ENCODE measurements at regions not wholly inside any gene's neighbourhood (a gene's known extent, or its start where the extent isn't known, plus 50 kb on each side); places are given as distances from the start of the nearest gene placed in this dataset.
A peak's percentile ranks its signal among the peaks of the same experiment; 100 is the strongest.

GRCh38 chr14:51307551-51307950, 67.5 kb downstream of the TMX1 start:
- Mint-ChIP-seq H3K27ac (no peak overlapping the region), H3K27me3 (peaks cover 10% of the 10 kb centered on the region), H3K4me3 (no peak overlapping the region), H3K4me1 (peaks cover 15% of the 10 kb centered on the region), H3K36me3 (ENCODE audit: low read depth) (no peaks in the 10 kb centered on the region), H3K9me3 (ENCODE audit: low read depth) (no peaks in the 10 kb centered on the region)
- intact Hi-C loops (cut with DNase I, micrococcal nuclease): no loop called here
- DNase-seq (no peak), ATAC-seq (no peak)
- ChIA-PET POLR2A (no interaction called here), CTCF (interaction anchor here (1.3 to 2.0 kb wide), 2 partner anchors 16 to 25 kb away, joined by 3 to 4 read pairs; no protein-coding TSS in a partner anchor)

- H3K27ac Mint-ChIP-seq: no peak overlapping the region
- no peaks in the 10 kb centered on the region for H3K36me3 Mint-ChIP-seq (ENCODE audit: low read depth)
Measured at GRCh38 chr14:51308866-51309265, 68.8 kb downstream of the TMX1 start.

GRCh38 chr14:51310505-51310944, 70.5 kb downstream of the TMX1 start:
- Mint-ChIP-seq H3K27ac (no peak overlapping the region), H3K4me3 (no peak overlapping the region), H3K9me3 (ENCODE audit: low read depth) (no peaks in the 10 kb centered on the region), H3K27me3 (peaks cover 10% of the 10 kb centered on the region), H3K4me1 (peaks cover 5% of the 10 kb centered on the region), H3K36me3 (ENCODE audit: low read depth) (no peaks in the 10 kb centered on the region)
- ChIA-PET POLR2A (no interaction called here), CTCF (no interaction called here)
- DNase-seq: no peak
- ATAC-seq: no peak
- intact Hi-C loops (cut with DNase I, micrococcal nuclease): no loop called here

More at GRCh38 chr14:51308866-51309265, 68.8 kb downstream of the TMX1 start:
- POLR2A ChIA-PET: no interaction called here
- H3K4me1 Mint-ChIP-seq: peaks cover 15% of the 10 kb centered on the region
- CTCF ChIA-PET: interaction anchor here (1.3 to 2.0 kb wide), 2 partner anchors 14 to 26 kb away, joined by 3 to 4 read pairs; no protein-coding TSS in a partner anchor
- DNase-seq: no peak
- no peak overlapping the region for H3K4me3 Mint-ChIP-seq
- ATAC-seq: no peak
- H3K9me3 Mint-ChIP-seq (ENCODE audit: low read depth): no peaks in the 10 kb centered on the region
- intact Hi-C loops (cut with DNase I, micrococcal nuclease): no loop called here
- H3K27me3 Mint-ChIP-seq: peaks cover 10% of the 10 kb centered on the region

GRCh38 chr14:51314321-51315015, 74.4 kb downstream of the TMX1 start:
- intact Hi-C loops (cut with DNase I, micrococcal nuclease): no loop called here
- no peaks in the 10 kb centered on the region for H3K4me1 Mint-ChIP-seq
- no peak for DNase-seq
- no peaks in the 10 kb centered on the region for H3K36me3 Mint-ChIP-seq (ENCODE audit: low read depth)
- H3K4me3 Mint-ChIP-seq: no peak overlapping the region
- peaks cover 13% of the 10 kb centered on the region for H3K27me3 Mint-ChIP-seq
- ATAC-seq: no peak
- no peak overlapping the region for H3K27ac Mint-ChIP-seq
- CTCF ChIA-PET: no interaction called here
- H3K9me3 Mint-ChIP-seq (ENCODE audit: low read depth): no peaks in the 10 kb centered on the region
- POLR2A ChIA-PET: no interaction called here

- ChIA-PET POLR2A (no interaction called here), CTCF (no interaction called here)
- H3K4me3 Mint-ChIP-seq: no peak overlapping the region
- no peak for ATAC-seq
- H3K4me1 Mint-ChIP-seq: no peaks in the 10 kb centered on the region
- H3K27ac Mint-ChIP-seq: no peak overlapping the region
- DNase-seq: no peak
- no peaks in the 10 kb centered on the region for H3K36me3 Mint-ChIP-seq (ENCODE audit: low read depth)
- no peaks in the 10 kb centered on the region for H3K9me3 Mint-ChIP-seq (ENCODE audit: low read depth)
- peaks cover 6% of the 10 kb centered on the region for H3K27me3 Mint-ChIP-seq
- intact Hi-C loops (cut with DNase I, micrococcal nuclease): no loop called here
Measured at GRCh38 chr14:51317373-51317772, 77.3 kb downstream of the TMX1 start.

GRCh38 chr14:51318813-51319597, 79.0 kb downstream of the TMX1 start:
- no peak for DNase-seq
- no peaks in the 10 kb centered on the region for H3K9me3 Mint-ChIP-seq (ENCODE audit: low read depth)
- H3K36me3 Mint-ChIP-seq (ENCODE audit: low read depth): no peaks in the 10 kb centered on the region
- H3K27ac Mint-ChIP-seq: no peak overlapping the region
- peaks cover 6% of the 10 kb centered on the region for H3K27me3 Mint-ChIP-seq
- H3K4me1 Mint-ChIP-seq: peaks cover 7% of the 10 kb centered on the region
- no peak overlapping the region for H3K4me3 Mint-ChIP-seq
- no peak for ATAC-seq
- CTCF ChIA-PET: no interaction called here
- POLR2A ChIA-PET: no interaction called here
- intact Hi-C loops (cut with DNase I, micrococcal nuclease): no loop called here

- Mint-ChIP-seq H3K4me3 (no peak overlapping the region), H3K36me3 (ENCODE audit: low read depth) (no peaks in the 10 kb centered on the region), H3K4me1 (peaks cover 10% of the 10 kb centered on the region), H3K9me3 (ENCODE audit: low read depth) (no peaks in the 10 kb centered on the region), H3K27ac (no peak overlapping the region), H3K27me3 (peaks cover 16% of the 10 kb centered on the region)
- POLR2A ChIA-PET: no interaction called here
- CTCF ChIA-PET: no interaction called here
- DNase-seq: no peak
- ATAC-seq: no peak
- intact Hi-C loops (cut with DNase I, micrococcal nuclease): no loop called here
Measured at GRCh38 chr14:51321036-51321435, 81.0 kb downstream of the TMX1 start.

GRCh38 chr14:51323492-51323891, 83.4 kb downstream of the TMX1 start:
- DNase-seq: no peak
- Mint-ChIP-seq H3K4me1 (peaks cover 18% of the 10 kb centered on the region), H3K27me3 (peaks cover 27% of the 10 kb centered on the region), H3K36me3 (ENCODE audit: low read depth) (no peaks in the 10 kb centered on the region), H3K9me3 (ENCODE audit: low read depth) (no peaks in the 10 kb centered on the region), H3K4me3 (no peak overlapping the region), H3K27ac (no peak overlapping the region)
- peak; percentile 56 for ATAC-seq
- ChIA-PET POLR2A (interaction anchor here (1.2 kb wide), 1 partner anchor 19 kb away, joined by 5 read pairs; no protein-coding TSS in a partner anchor), CTCF (interaction anchor here (1.6 kb wide), 1 partner anchor 15 kb away, joined by 4 read pairs; no protein-coding TSS in a partner anchor)
- intact Hi-C loops (cut with DNase I, micrococcal nuclease): no loop called here

GRCh38 chr14:51327376-51327775, 87.3 kb downstream of the TMX1 start:
- Mint-ChIP-seq H3K27ac (no peak overlapping the region), H3K4me1 (peaks cover 24% of the 10 kb centered on the region), H3K9me3 (ENCODE audit: low read depth) (no peaks in the 10 kb centered on the region), H3K4me3 (no peak overlapping the region), H3K27me3 (peaks cover 34% of the 10 kb centered on the region), H3K36me3 (ENCODE audit: low read depth) (no peaks in the 10 kb centered on the region)
- POLR2A ChIA-PET: interaction anchor here (0.6 kb wide), 1 partner anchor 12 kb away, joined by 3 read pairs; no protein-coding TSS in a partner anchor
- intact Hi-C loops (cut with DNase I, micrococcal nuclease): no loop called here
- CTCF ChIA-PET: interaction anchor here (0.6 to 1.6 kb wide), 2 partner anchors 45 to 53 kb away, joined by 3 to 4 read pairs; no protein-coding TSS in a partner anchor
- ATAC-seq (no peak), DNase-seq (no peak)

- H3K4me1 Mint-ChIP-seq: peaks cover 24% of the 10 kb centered on the region
- H3K27me3 Mint-ChIP-seq: peaks cover 38% of the 10 kb centered on the region
- ChIA-PET CTCF (interaction anchor here (0.6 kb wide), 1 partner anchor 52 kb away, joined by 3 read pairs; no protein-coding TSS in a partner anchor), POLR2A (interaction anchor here (0.6 kb wide), 1 partner anchor 13 kb away, joined by 3 read pairs; no protein-coding TSS in a partner anchor)
- DNase-seq (peak; percentile 78), ATAC-seq (peak; percentile 86)
- H3K36me3 Mint-ChIP-seq (ENCODE audit: low read depth): no peaks in the 10 kb centered on the region
- no peak overlapping the region for H3K4me3 Mint-ChIP-seq
- H3K9me3 Mint-ChIP-seq (ENCODE audit: low read depth): no peaks in the 10 kb centered on the region
- H3K27ac Mint-ChIP-seq: no peak overlapping the region
- intact Hi-C loops (cut with DNase I, micrococcal nuclease): no loop called here
Measured at GRCh38 chr14:51328064-51328771, 88.2 kb downstream of the TMX1 start.

GRCh38 chr14:51328772-51329353, 88.8 kb downstream of the TMX1 start:
- H3K27ac Mint-ChIP-seq: no peak overlapping the region
- POLR2A ChIA-PET: no interaction called here
- intact Hi-C loops (cut with DNase I, micrococcal nuclease): no loop called here
- ATAC-seq: no peak
- peaks cover 38% of the 10 kb centered on the region for H3K27me3 Mint-ChIP-seq
- no peak for DNase-seq
- no peaks in the 10 kb centered on the region for H3K9me3 Mint-ChIP-seq (ENCODE audit: low read depth)
- no peaks in the 10 kb centered on the region for H3K36me3 Mint-ChIP-seq (ENCODE audit: low read depth)
- H3K4me3 Mint-ChIP-seq: no peak overlapping the region
- peaks cover 18% of the 10 kb centered on the region for H3K4me1 Mint-ChIP-seq
- CTCF ChIA-PET: no interaction called here
